ENCODE measurements at regions not wholly inside any gene's neighbourhood (a gene's known extent, or its start where the extent isn't known, plus 50 kb on each side); places are given as distances from the start of the nearest gene placed in this dataset.

- TF ChIP-seq ESRRA (IDR thresholded peaks at IDR 0.05; ENCODE audit: low read length) (no peak), NRF1 (conservative IDR thresholded peaks at IDR 0.05; ENCODE audit: low read depth, low read length) (no peak), ZNF384 (IDR thresholded peaks at IDR 0.05; ENCODE audit: borderline replicate concordance, low read depth, low read length) (no peak), TCF3 (IDR thresholded peaks at IDR 0.05; ENCODE audit: borderline replicate concordance, insufficient read depth, low read depth, low read length) (no peak), FOXM1 (IDR thresholded peaks at IDR 0.05; ENCODE audit: low read depth, low read length) (no peak), CHD1 (IDR thresholded peaks at IDR 0.05; ENCODE audit: low read depth, low read length) (no peak), NBN (IDR thresholded peaks at IDR 0.05) (no peak), ZNF217 (IDR thresholded peaks at IDR 0.05) (no peak), KDM1A (IDR thresholded peaks at IDR 0.05; ENCODE audit: borderline replicate concordance) (no peak), IKZF2 (IDR thresholded peaks at IDR 0.05) (no peak), ZBTB40 (IDR thresholded peaks at IDR 0.05; ENCODE audit: borderline replicate concordance) (no peak), CREB1 (IDR thresholded peaks at IDR 0.05; ENCODE audit: low read depth) (no peak), NFIC (IDR thresholded peaks at IDR 0.05; ENCODE audit: low read depth, low read length) (no peak), SUPT20H (IDR thresholded peaks at IDR 0.05; ENCODE audit: borderline replicate concordance, control insufficient read depth, low read depth, low read length) (no peak), EP300 (IDR thresholded peaks at IDR 0.05; ENCODE audit: borderline replicate concordance in 1 of 2, control insufficient read depth in 1 of 2, low read depth in 2 of 2, low read length in 2 of 2) (no peak), POLR2AphosphoS5 (IDR thresholded peaks at IDR 0.05; ENCODE audit: low read length) (no peak), IRF3 (IDR thresholded peaks at IDR 0.05) (no peak)
- TF ChIP-seq, protein P1, sequence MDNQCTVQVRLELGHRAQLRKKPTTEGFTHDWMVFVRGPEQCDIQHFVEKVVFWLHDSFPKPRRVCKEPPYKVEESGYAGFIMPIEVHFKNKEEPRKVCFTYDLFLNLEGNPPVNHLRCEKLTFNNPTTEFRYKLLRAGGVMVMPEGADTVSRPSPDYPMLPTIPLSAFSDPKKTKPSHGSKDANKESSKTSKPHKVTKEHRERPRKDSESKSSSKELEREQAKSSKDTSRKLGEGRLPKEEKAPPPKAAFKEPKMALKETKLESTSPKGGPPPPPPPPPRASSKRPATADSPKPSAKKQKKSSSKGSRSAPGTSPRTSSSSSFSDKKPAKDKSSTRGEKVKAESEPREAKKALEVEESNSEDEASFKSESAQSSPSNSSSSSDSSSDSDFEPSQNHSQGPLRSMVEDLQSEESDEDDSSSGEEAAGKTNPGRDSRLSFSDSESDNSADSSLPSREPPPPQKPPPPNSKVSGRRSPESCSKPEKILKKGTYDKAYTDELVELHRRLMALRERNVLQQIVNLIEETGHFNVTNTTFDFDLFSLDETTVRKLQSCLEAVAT (IDR thresholded peaks at IDR 0.05): no peak
- ChIA-PET RAD21 (ENCODE audit: unreplicated experiment) (no interaction called here), POLR2A (no interaction called here), CTCF (no interaction called here), SMC1A (ENCODE audit: uncharacterized antibody, unreplicated experiment) (interaction anchor here (0.8 kb wide), 1 partner anchor 9 kb away, joined by 3 read pairs; no protein-coding TSS in a partner anchor)
- no TSS peak for BruUV-seq (replicated peaks)
- Histone ChIP-seq H3K4me2 (ENCODE audit: control insufficient read depth, insufficient read depth) (no peak overlapping the region), H3K4me1 (ENCODE audit: control insufficient read depth, insufficient read depth, low read length) (no peaks in the 10 kb centered on the region), H3K79me2 (ENCODE audit: control insufficient read depth, insufficient read depth, low read length) (no peaks in the 10 kb centered on the region), H3K9ac (ENCODE audit: control insufficient read depth, insufficient read depth, low read length) (no peak overlapping the region), H3K4me3 (no peak overlapping the region), H3K27me3 (replicated peaks in 1 of 2; ENCODE audit: control insufficient read depth in 2 of 2, insufficient read depth in 2 of 2, low read length in 1 of 2) (no peaks in the 10 kb centered on the region), H3K36me3 (ENCODE audit: control insufficient read depth in 2 of 2, insufficient read depth in 2 of 2, low read length in 1 of 2) (no peaks in the 10 kb centered on the region), H2AFZ (ENCODE audit: control insufficient read depth, low read depth, low read length) (no peak overlapping the region), H3K9me3 (replicated peaks; ENCODE audit: control insufficient read depth, insufficient read depth, low read length) (no peaks in the 10 kb centered on the region), H4K20me1 (ENCODE audit: control insufficient read depth, insufficient read depth) (no peaks in the 10 kb centered on the region), H3K27ac (ENCODE audit: control insufficient read depth, insufficient read depth) (no peak overlapping the region)
- 6% methylated on average over 1 of the region's 1 CpG for WGBS (ENCODE audit: insufficient coverage, insufficient replicate concordance, low lambda C conversion rate, missing lambda C conversion rate)
- no peak for DNase-seq (ENCODE audit: low read depth, low spot score)
- no peak for ATAC-seq
- in situ Hi-C loops (cut with MboI) (no loop called here), intact Hi-C loops (cut with micrococcal nuclease; ENCODE audit: unreplicated experiment) (no loop called here)
- no peak for FAIRE-seq
Measured at GRCh38 chrX:10971759-10972158, 139.4 kb upstream of the HCCS start.
